ENCODE measurements at regions not wholly inside any gene's neighbourhood (a gene's known extent, or its start where the extent isn't known, plus 50 kb on each side); places are given as distances from the start of the nearest gene placed in this dataset.

- Mint-ChIP-seq H3K36me3 (ENCODE audit: low read depth) (peaks cover 11% of the 10 kb centered on the region), H3K4me1 (no peaks in the 10 kb centered on the region), H3K4me3 (no peak overlapping the region), H3K9me3 (peaks cover 17% of the 10 kb centered on the region), H3K27me3 (ENCODE audit: low read depth) (no peaks in the 10 kb centered on the region), H3K27ac (ENCODE audit: unreplicated experiment) (no peak overlapping the region)
- no peak for DNase-seq (ENCODE audit: low read depth, low spot score)
- TF ChIP-seq, protein P1, sequence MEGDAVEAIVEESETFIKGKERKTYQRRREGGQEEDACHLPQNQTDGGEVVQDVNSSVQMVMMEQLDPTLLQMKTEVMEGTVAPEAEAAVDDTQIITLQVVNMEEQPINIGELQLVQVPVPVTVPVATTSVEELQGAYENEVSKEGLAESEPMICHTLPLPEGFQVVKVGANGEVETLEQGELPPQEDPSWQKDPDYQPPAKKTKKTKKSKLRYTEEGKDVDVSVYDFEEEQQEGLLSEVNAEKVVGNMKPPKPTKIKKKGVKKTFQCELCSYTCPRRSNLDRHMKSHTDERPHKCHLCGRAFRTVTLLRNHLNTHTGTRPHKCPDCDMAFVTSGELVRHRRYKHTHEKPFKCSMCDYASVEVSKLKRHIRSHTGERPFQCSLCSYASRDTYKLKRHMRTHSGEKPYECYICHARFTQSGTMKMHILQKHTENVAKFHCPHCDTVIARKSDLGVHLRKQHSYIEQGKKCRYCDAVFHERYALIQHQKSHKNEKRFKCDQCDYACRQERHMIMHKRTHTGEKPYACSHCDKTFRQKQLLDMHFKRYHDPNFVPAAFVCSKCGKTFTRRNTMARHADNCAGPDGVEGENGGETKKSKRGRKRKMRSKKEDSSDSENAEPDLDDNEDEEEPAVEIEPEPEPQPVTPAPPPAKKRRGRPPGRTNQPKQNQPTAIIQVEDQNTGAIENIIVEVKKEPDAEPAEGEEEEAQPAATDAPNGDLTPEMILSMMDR (conservative IDR thresholded peaks at IDR 0.05): no peak
These were observed 208.3 kb upstream of the RBMS3 start for GRCh38 chr3:29072611-29073010.

DNA sequence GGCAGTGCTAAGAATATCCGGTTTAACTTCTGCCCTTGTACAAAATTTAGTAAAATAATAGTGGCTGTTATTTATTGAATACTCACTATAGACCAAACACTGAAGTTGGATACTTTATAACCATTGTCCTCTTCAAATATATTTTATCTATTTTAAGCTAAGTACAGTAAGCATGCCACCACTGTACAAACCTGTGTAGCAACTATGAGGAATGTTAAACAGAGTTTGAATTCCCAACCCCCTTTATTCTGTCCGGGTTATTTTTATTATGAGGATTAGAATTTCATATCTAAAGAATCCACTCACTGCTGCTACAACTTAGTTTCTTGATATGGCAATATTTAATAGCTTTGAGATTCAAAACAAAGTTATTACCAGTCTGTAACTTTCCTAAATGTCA, 203.5 kb upstream of the RBMS3 start:
- no peaks in the 10 kb centered on the region for H3K27me3 Mint-ChIP-seq (ENCODE audit: low read depth)
- TF ChIP-seq, protein P1 (conservative IDR thresholded peaks at IDR 0.05): no peak
- H3K4me1 Mint-ChIP-seq: no peaks in the 10 kb centered on the region
- peaks cover 2% of the 10 kb centered on the region for H3K36me3 Mint-ChIP-seq (ENCODE audit: low read depth)
- H3K27ac Mint-ChIP-seq (ENCODE audit: unreplicated experiment): no peak overlapping the region
- no peak overlapping the region for H3K4me3 Mint-ChIP-seq
- DNase-seq (ENCODE audit: low read depth, low spot score): no peak
- H3K9me3 Mint-ChIP-seq: peaks cover 6% of the 10 kb centered on the region

DNA sequence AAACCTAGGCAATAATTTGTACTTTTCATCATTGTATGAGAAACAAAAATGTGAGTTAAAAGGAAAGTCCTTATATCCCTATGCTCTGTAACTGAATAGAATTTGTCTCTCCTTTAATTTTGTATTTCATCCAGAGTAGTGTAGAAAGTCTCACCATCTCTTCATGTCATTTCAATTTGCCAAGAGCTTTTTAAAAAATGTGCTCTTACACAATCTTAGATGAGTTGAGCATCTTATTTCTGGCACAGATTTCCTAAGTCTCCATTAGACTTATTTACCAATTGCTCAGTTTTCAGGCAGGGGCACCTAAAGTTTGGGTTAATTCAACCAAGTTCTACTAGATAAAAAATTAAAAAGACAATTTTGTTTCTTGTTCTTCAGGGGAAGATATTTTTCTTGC, 201.5 kb upstream of the RBMS3 start:
- TF ChIP-seq, protein P1 (conservative IDR thresholded peaks at IDR 0.05): no peak
- Mint-ChIP-seq H3K36me3 (ENCODE audit: low read depth) (no peaks in the 10 kb centered on the region), H3K4me1 (no peaks in the 10 kb centered on the region), H3K9me3 (peaks cover 2% of the 10 kb centered on the region), H3K4me3 (no peak overlapping the region), H3K27me3 (ENCODE audit: low read depth) (no peaks in the 10 kb centered on the region), H3K27ac (ENCODE audit: unreplicated experiment) (no peak overlapping the region)
- DNase-seq (ENCODE audit: low read depth, low spot score): no peak

- TF ChIP-seq, protein P1 (conservative IDR thresholded peaks at IDR 0.05): no peak
- no peak overlapping the region for H3K27ac Mint-ChIP-seq (ENCODE audit: unreplicated experiment)
These were observed 199.9 kb upstream of the RBMS3 start for GRCh38 chr3:29080967-29081366.

GRCh38 chr3:29083081-29083480, 197.8 kb upstream of the RBMS3 start:
- H3K9me3 Mint-ChIP-seq: peaks cover 7% of the 10 kb centered on the region
- peaks cover 2% of the 10 kb centered on the region for H3K36me3 Mint-ChIP-seq (ENCODE audit: low read depth)
- no peaks in the 10 kb centered on the region for H3K4me1 Mint-ChIP-seq
- no peaks in the 10 kb centered on the region for H3K27me3 Mint-ChIP-seq (ENCODE audit: low read depth)
- H3K4me3 Mint-ChIP-seq: no peak overlapping the region
- TF ChIP-seq, protein P1 (conservative IDR thresholded peaks at IDR 0.05): no peak
- DNase-seq (ENCODE audit: low read depth, low spot score): no peak
- no peak overlapping the region for H3K27ac Mint-ChIP-seq (ENCODE audit: unreplicated experiment)

More at GRCh38 chr3:29080967-29081366, 199.9 kb upstream of the RBMS3 start:
- Mint-ChIP-seq H3K4me3 (no peak overlapping the region), H3K4me1 (no peaks in the 10 kb centered on the region), H3K9me3 (peaks cover 4% of the 10 kb centered on the region), H3K27me3 (ENCODE audit: low read depth) (no peaks in the 10 kb centered on the region), H3K36me3 (ENCODE audit: low read depth) (no peaks in the 10 kb centered on the region)
- DNase-seq (ENCODE audit: low read depth, low spot score): no peak

DNA sequence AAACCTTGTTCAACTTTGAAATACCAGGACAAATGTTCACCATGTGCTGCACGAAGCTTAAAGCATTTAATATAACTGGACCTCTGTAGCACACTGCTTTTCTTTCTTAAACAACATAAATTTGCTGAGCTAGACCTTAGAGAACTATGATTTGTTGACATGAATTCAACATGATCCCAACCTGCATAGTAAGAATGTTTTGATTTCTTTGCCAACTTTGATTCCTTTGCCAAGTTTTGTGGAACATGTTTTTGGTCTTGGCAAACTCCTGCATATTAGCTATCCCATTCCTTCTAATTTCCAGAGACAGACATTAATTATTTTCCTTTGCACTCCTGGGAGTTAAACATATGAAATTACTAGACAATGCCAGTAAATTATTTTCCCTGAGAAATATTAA, 197.2 kb upstream of the RBMS3 start:
- no peak for DNase-seq (ENCODE audit: low read depth, low spot score)
- Mint-ChIP-seq H3K27me3 (ENCODE audit: low read depth) (no peaks in the 10 kb centered on the region), H3K4me3 (no peak overlapping the region), H3K36me3 (ENCODE audit: low read depth) (peaks cover 2% of the 10 kb centered on the region), H3K4me1 (no peaks in the 10 kb centered on the region), H3K27ac (ENCODE audit: unreplicated experiment) (no peak overlapping the region), H3K9me3 (peaks cover 7% of the 10 kb centered on the region)
- TF ChIP-seq, protein P1 (conservative IDR thresholded peaks at IDR 0.05): no peak
